ENCODE measurements at regions not wholly inside any gene's neighbourhood (a gene's known extent, or its start where the extent isn't known, plus 50 kb on each side); places are given as distances from the start of the nearest gene placed in this dataset.

- DNase-seq: no peak
Observed at GRCh38 chr15:48058371-48058770, 62.4 kb upstream of the SLC24A5 start.

- DNase-seq: no peak
Observed at GRCh38 chr15:48059791-48060190, 61.0 kb upstream of the SLC24A5 start.

GRCh38 chr15:48060396-48060795 is 60.4 kb upstream of the SLC24A5 start:
- no peak for DNase-seq

GRCh38 chr15:48061605-48062004 is 59.2 kb upstream of the SLC24A5 start:
- DNase-seq: no peak

GRCh38 chr15:48062148-48062872 is 58.5 kb upstream of the SLC24A5 start:
- DNase-seq: no peak

- DNase-seq: no peak
Observed at GRCh38 chr15:48063411-48063985, 57.3 kb upstream of the SLC24A5 start.

- DNase-seq: no peak
Observed at GRCh38 chr15:48064421-48064820, 56.4 kb upstream of the SLC24A5 start.

- no peak for DNase-seq
Observed at GRCh38 chr15:48066456-48066855, 54.3 kb upstream of the SLC24A5 start.
